IMR-90 (cell line): ENCODE measurements at regions not wholly inside any gene's neighbourhood (a gene's known extent, or its start where the extent isn't known, plus 50 kb on each side); places are given as distances from the start of the nearest gene placed in this dataset.

Experiments
- ATAC-seq: fragments of 200-7000 bp; cut with Tn5 transposase; 2 replicates; pipeline ENCODE4 v1.9.1; 2020; ENCODE audit warnings: low read depth, mild to moderate bottlenecking, moderate library complexity
- BruUV-seq: library from RNA; stranded (reverse); fragments of 400-500 nt; replicated peaks from 2 replicates; lab custom pipeline; 2021; lab: Mats Ljungman, UMichigan
- CTCF ChIA-PET: fragments of 300-600 bp; formaldehyde crosslinking; extraction: SDS; loops from one replicate; lab custom pipeline; 2021; ENCODE audit warnings: antibody characterized with exemption; lab: Yijun Ruan, JAX
- POLR2A ChIA-PET: fragments of 300-600 bp; sonication (Branson Sonifier 250); formaldehyde crosslinking; loops from one replicate; lab custom pipeline; 2022; ENCODE audit warnings: antibody characterized with exemption; ENCODE audit not compliant: unreplicated experiment; lab: Charles Lee
- DNase-seq: peaks from one replicate; pipeline ENCODE4 v3.0.0; 2013
- H2AFZ ChIP-seq: replicated peaks from 2 replicates; pipeline ENCODE3; 2013; ENCODE audit warnings: low read length, mild to moderate bottlenecking; ENCODE audit not compliant: poor library complexity
- H2AK5ac ChIP-seq: 2 replicates; pipeline ENCODE4 v1.6.1; 2013; ENCODE audit warnings: low read depth, low read length, inconsistent platforms
- H2AK9ac ChIP-seq: replicated peaks from 2 replicates; pipeline ENCODE3; 2013; ENCODE audit warnings: mild to moderate bottlenecking, low read depth, low read length, moderate library complexity; ENCODE audit not compliant: poor library complexity
- H2BK120ac ChIP-seq: 2 replicates; pipeline ENCODE4 v1.6.1; 2013; ENCODE audit warnings: low read depth, low read length, inconsistent platforms
- H2BK15ac ChIP-seq: 3 replicates; pipeline ENCODE4 v1.6.1; 2013; ENCODE audit warnings: low read depth, low read length, inconsistent platforms
- H2BK20ac ChIP-seq: 2 replicates; pipeline ENCODE4 v1.6.1; 2013; ENCODE audit warnings: low read depth, mild to moderate bottlenecking, inconsistent platforms, low read length, moderate library complexity
- H2BK5ac ChIP-seq: 2 replicates; pipeline ENCODE4 v1.6.1; 2013; ENCODE audit warnings: mild to moderate bottlenecking, low read depth, low read length, inconsistent platforms; ENCODE audit not compliant: poor library complexity, severe bottlenecking
- H3K14ac ChIP-seq: replicated peaks from 2 replicates; pipeline ENCODE4 v1.6.1; 2013; ENCODE audit warnings: low read depth, low read length, inconsistent platforms
- H3K18ac ChIP-seq: 2 replicates; pipeline ENCODE4 v1.6.1; 2013; ENCODE audit warnings: low read depth, low read length, control low read depth
- H3K23ac ChIP-seq: 2 replicates; pipeline ENCODE4 v1.6.1; 2013; ENCODE audit warnings: low read depth, low read length, inconsistent platforms
- H3K27ac ChIP-seq: 2 replicates; pipeline ENCODE4 v1.5.1; 2013; ENCODE audit warnings: mild to moderate bottlenecking, control low read depth, low read length; ENCODE audit not compliant: insufficient read depth
- H3K27me3 ChIP-seq: 2 replicates; pipeline ENCODE4 v1.6.1; 2013; ENCODE audit warnings: low read length; ENCODE audit not compliant: control insufficient read depth, insufficient read depth
- H3K36me3 ChIP-seq: 2 replicates; pipeline ENCODE4 v1.6.1; 2013; ENCODE audit warnings: low read length, mixed read lengths; ENCODE audit not compliant: control insufficient read depth, insufficient read depth
- H3K4ac ChIP-seq: 2 replicates; pipeline ENCODE4 v1.6.1; 2013; ENCODE audit warnings: low read depth, low read length, inconsistent platforms
- H3K4me1 ChIP-seq: 2 replicates; pipeline ENCODE4 v1.6.1; 2013; ENCODE audit warnings: low read length, mixed read lengths; ENCODE audit not compliant: control insufficient read depth, insufficient read depth
- H3K4me2 ChIP-seq: 2 replicates; pipeline ENCODE4 v1.6.1; 2013; ENCODE audit warnings: low read depth, mild to moderate bottlenecking, control low read depth, low read length, moderate library complexity
- H3K4me3 ChIP-seq: 2 replicates; pipeline ENCODE4 v1.5.1; 2013; ENCODE audit warnings: low read depth, mild to moderate bottlenecking, control low read depth, low read length, moderate library complexity; ENCODE audit not compliant: insufficient read depth
- H3K56ac ChIP-seq: 2 replicates; pipeline ENCODE4 v1.6.1; 2013; ENCODE audit warnings: low read length, inconsistent platforms; ENCODE audit not compliant: insufficient read depth; ENCODE audit errors: extremely low read depth
- H3K79me1 ChIP-seq, 2 experiments: 2 replicates each; pipeline ENCODE4 v1.6.1; 2013; ENCODE audit warnings: low read length in 2 of 2, inconsistent platforms in 1 of 2, low read depth in 1 of 2
- H3K9ac ChIP-seq: 2 replicates; pipeline ENCODE4 v1.6.1; 2013; ENCODE audit warnings: low read depth, low read length, control low read depth
- H3K9me1 ChIP-seq: 2 replicates; pipeline ENCODE4 v1.6.1; 2013; ENCODE audit warnings: low read length, inconsistent platforms; ENCODE audit not compliant: insufficient read depth
- H3K9me3 ChIP-seq: 2 replicates; pipeline ENCODE4 v1.6.1; 2013; ENCODE audit warnings: low read length; ENCODE audit not compliant: control insufficient read depth, insufficient read depth
- H4K20me1 ChIP-seq: 2 replicates; pipeline ENCODE4 v1.6.1; 2013; ENCODE audit warnings: low read length, inconsistent platforms; ENCODE audit not compliant: insufficient read depth
- H4K5ac ChIP-seq: 2 replicates; pipeline ENCODE4 v1.6.1; 2013; ENCODE audit warnings: mild to moderate bottlenecking, low read depth, low read length, control low read depth
- H4K8ac ChIP-seq, 2 experiments: 2 replicates each; pipeline ENCODE4 v1.6.1; 2013; ENCODE audit warnings: low read depth in 2 of 2, low read length in 2 of 2, control low read depth in 1 of 2, inconsistent platforms in 1 of 2
- H4K91ac ChIP-seq: 2 replicates; pipeline ENCODE4 v1.6.1; 2013; ENCODE audit warnings: low read depth, low read length, inconsistent platforms; ENCODE audit not compliant: insufficient read depth
- BHLHE40 ChIP-seq: fragments of 150-350 bp; IDR thresholded peaks from 2 replicates; pipeline ENCODE4 v1.6.1; 2016; ENCODE audit warnings: mild to moderate bottlenecking, low read depth, low read length
- CEBPB ChIP-seq: IDR thresholded peaks from 2 replicates; pipeline ENCODE4 v1.6.1; 2012; ENCODE audit warnings: low read depth, low read length, improper control_type of control experiment
- CHD1 ChIP-seq: IDR thresholded peaks from 2 replicates; pipeline ENCODE4 v1.6.1; 2012; ENCODE audit warnings: low read depth, low read length, improper control_type of control experiment
- FOS ChIP-seq: fragments of 150-350 bp; IDR thresholded peaks from 2 replicates; pipeline ENCODE4 v1.6.1; 2016; ENCODE audit warnings: low read depth, low read length
- MAFK ChIP-seq: IDR thresholded peaks from 2 replicates; pipeline ENCODE4 v1.6.1; 2012; ENCODE audit warnings: low read depth, low read length, improper control_type of control experiment
- MAZ ChIP-seq: IDR thresholded peaks from 2 replicates; pipeline ENCODE4 v1.6.1; 2012; ENCODE audit warnings: low read depth, mild to moderate bottlenecking, low read length, improper control_type of control experiment, moderate library complexity, borderline replicate concordance
- MXI1 ChIP-seq: IDR thresholded peaks from 2 replicates; pipeline ENCODE4 v1.6.1; 2012; ENCODE audit warnings: low read depth, mild to moderate bottlenecking, low read length, moderate library complexity, borderline replicate concordance
- NFE2L2 ChIP-seq: fragments of 150-350 bp; IDR thresholded peaks from 2 replicates; pipeline ENCODE4 v1.6.1; 2016; ENCODE audit warnings: low read depth, mild to moderate bottlenecking, low read length
- POLR2A ChIP-seq: IDR thresholded peaks from 2 replicates; pipeline ENCODE4 v1.6.1; 2012; ENCODE audit warnings: mild to moderate bottlenecking, low read depth, low read length
- RAD21 ChIP-seq: IDR thresholded peaks from 2 replicates; pipeline ENCODE4 v1.6.1; 2012; ENCODE audit warnings: low read length, improper control_type of control experiment
- RCOR1 ChIP-seq: IDR thresholded peaks from 2 replicates; pipeline ENCODE4 v1.6.1; 2012; ENCODE audit warnings: mild to moderate bottlenecking, low read length, improper control_type of control experiment; ENCODE audit not compliant: insufficient replicate concordance
- RFX5 ChIP-seq: IDR thresholded peaks from 2 replicates; pipeline ENCODE4 v1.8.0; 2012; ENCODE audit warnings: low read depth, mild to moderate bottlenecking, low read length, moderate library complexity
- SMC3 ChIP-seq: fragments of 150-350 bp; IDR thresholded peaks from 2 replicates; pipeline ENCODE4 v1.6.1; 2016; ENCODE audit warnings: low read depth, mild to moderate bottlenecking, antibody characterized with exemption, low read length, moderate library complexity
- WGBS, 2 experiments: methylation state at CpG; one replicate each; pipeline versions ENCODE4 v1.1.5 to v1.1.7; 2013; ENCODE audit warnings: missing lambda C conversion rate in 2 of 2; ENCODE audit not compliant: insufficient read length in 1 of 2; ENCODE audit errors: extremely low coverage in 2 of 2; 5-methylcytosine and 5-hydroxymethylcytosine counted together
- dilution Hi-C: fragments of 300-500 bp; cut with HindIII; formaldehyde crosslinking; loops from one replicate; pipeline ENCODE4 v1.14.3; 2018; ENCODE audit warnings: low sequenced_read_pairs; ENCODE audit not compliant: unreplicated experiment
- in situ Hi-C: fragments of 300-500 bp; cut with MboI; formaldehyde crosslinking; loops from 3 replicates; pipeline ENCODE4 v1.14.3; 2019; ENCODE audit warnings: low sequenced_read_pairs, inconsistent platforms, mixed read lengths
- intact Hi-C: fragments of 100-400 bp; cut with micrococcal nuclease; formaldehyde crosslinking; loops from 2 replicates; pipeline ENCODE4 v1.10.0; 2022
- TF ChIP-seq, protein P1 (sequence below): fragments of 150-350 bp; IDR thresholded peaks from 2 replicates; pipeline ENCODE4 v1.6.1; 2017; ENCODE audit warnings: mild to moderate bottlenecking, antibody characterized with exemption, low read length, low read depth
- TF ChIP-seq, protein P2 (sequence below): fragments of 150-350 bp; IDR thresholded peaks from 2 replicates; pipeline ENCODE4 v1.6.1; 2016; ENCODE audit warnings: low read depth, mild to moderate bottlenecking, low read length, moderate library complexity, borderline replicate concordance
- TF ChIP-seq, protein P3 (sequence below): conservative IDR thresholded peaks from 2 replicates; pipeline ENCODE4 v1.5.1; 2012; ENCODE audit warnings: mild to moderate bottlenecking, low read depth, low read length, improper control_type of control experiment

DNA sequence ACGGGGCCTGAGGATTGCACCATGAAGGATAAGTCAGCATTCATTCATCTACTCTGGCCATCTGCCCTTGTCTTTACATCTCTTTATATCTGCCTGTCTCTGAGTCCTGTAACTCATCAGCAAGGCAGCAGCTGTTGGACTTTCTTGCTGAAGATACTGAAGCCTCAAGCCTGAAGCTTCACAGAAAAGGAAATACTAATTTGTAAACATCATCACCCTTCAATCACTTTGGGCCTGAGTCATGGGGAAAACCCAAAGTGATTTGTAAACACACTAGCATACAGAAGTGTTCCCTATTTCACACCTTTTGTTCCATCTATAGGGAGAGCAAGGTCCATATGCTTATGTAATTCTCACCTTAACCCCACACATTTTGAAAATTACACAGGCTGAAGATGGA, 928.2 kb downstream of the EPHA3 start:
- intact Hi-C loops: no loop called here
- Histone ChIP-seq H2AK5ac (no peak overlapping the region), H3K14ac (no peak overlapping the region), H4K20me1 (no peaks in the 10 kb centered on the region), H2BK20ac (no peak overlapping the region), H3K4me3 (no peak overlapping the region), H3K9me3 (no peaks in the 10 kb centered on the region; the same call in 1 of the 2 replicates), H3K27ac (no peak overlapping the region), H3K9ac (no peak overlapping the region), H3K4me1 (no peaks in the 10 kb centered on the region), H3K18ac (no peak overlapping the region), H3K4me2 (no peak overlapping the region), H2BK5ac (no peak overlapping the region), H4K91ac (no peak overlapping the region), H2AFZ (no peak overlapping the region), H2BK15ac (no peak overlapping the region), H3K27me3 (no peaks in the 10 kb centered on the region), H4K5ac (no peak overlapping the region), H3K56ac (no peak overlapping the region), H3K79me1 (no peaks in the 10 kb centered on the region), H3K4ac (no peak overlapping the region), H3K9me1 (no peaks in the 10 kb centered on the region), H4K8ac (no peak overlapping the region), H2AK9ac (no peak overlapping the region), H3K36me3 (no peaks in the 10 kb centered on the region), H2BK120ac (no peak overlapping the region), H3K23ac (no peak overlapping the region)
- no peak for ATAC-seq
- ChIA-PET CTCF (no interaction called here), POLR2A (no interaction called here)
- dilution Hi-C loops: no loop called here
- TF ChIP-seq, protein P1, sequence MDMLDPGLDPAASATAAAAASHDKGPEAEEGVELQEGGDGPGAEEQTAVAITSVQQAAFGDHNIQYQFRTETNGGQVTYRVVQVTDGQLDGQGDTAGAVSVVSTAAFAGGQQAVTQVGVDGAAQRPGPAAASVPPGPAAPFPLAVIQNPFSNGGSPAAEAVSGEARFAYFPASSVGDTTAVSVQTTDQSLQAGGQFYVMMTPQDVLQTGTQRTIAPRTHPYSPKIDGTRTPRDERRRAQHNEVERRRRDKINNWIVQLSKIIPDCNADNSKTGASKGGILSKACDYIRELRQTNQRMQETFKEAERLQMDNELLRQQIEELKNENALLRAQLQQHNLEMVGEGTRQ: no peak
- no peak for TF ChIP-seq MAZ
- TF ChIP-seq RCOR1: no peak
- no peak for TF ChIP-seq POLR2A
- no peak for TF ChIP-seq BHLHE40
- no peak for TF ChIP-seq NFE2L2
- TF ChIP-seq, protein P2, sequence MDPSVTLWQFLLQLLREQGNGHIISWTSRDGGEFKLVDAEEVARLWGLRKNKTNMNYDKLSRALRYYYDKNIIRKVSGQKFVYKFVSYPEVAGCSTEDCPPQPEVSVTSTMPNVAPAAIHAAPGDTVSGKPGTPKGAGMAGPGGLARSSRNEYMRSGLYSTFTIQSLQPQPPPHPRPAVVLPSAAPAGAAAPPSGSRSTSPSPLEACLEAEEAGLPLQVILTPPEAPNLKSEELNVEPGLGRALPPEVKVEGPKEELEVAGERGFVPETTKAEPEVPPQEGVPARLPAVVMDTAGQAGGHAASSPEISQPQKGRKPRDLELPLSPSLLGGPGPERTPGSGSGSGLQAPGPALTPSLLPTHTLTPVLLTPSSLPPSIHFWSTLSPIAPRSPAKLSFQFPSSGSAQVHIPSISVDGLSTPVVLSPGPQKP: no peak
- TF ChIP-seq SMC3: no peak
- no peak for TF ChIP-seq CHD1
- no peak for TF ChIP-seq CEBPB
- TF ChIP-seq MAFK: no peak
- TF ChIP-seq, protein P3, sequence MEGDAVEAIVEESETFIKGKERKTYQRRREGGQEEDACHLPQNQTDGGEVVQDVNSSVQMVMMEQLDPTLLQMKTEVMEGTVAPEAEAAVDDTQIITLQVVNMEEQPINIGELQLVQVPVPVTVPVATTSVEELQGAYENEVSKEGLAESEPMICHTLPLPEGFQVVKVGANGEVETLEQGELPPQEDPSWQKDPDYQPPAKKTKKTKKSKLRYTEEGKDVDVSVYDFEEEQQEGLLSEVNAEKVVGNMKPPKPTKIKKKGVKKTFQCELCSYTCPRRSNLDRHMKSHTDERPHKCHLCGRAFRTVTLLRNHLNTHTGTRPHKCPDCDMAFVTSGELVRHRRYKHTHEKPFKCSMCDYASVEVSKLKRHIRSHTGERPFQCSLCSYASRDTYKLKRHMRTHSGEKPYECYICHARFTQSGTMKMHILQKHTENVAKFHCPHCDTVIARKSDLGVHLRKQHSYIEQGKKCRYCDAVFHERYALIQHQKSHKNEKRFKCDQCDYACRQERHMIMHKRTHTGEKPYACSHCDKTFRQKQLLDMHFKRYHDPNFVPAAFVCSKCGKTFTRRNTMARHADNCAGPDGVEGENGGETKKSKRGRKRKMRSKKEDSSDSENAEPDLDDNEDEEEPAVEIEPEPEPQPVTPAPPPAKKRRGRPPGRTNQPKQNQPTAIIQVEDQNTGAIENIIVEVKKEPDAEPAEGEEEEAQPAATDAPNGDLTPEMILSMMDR: no peak
- no peak for TF ChIP-seq RFX5
- TF ChIP-seq RAD21: no peak
- TF ChIP-seq FOS: no peak
- no peak for TF ChIP-seq MXI1
- WGBS, 2 experiments: no CpG with 5 or more reads among the region's 1 CpG
- DNase-seq: no peak
- BruUV-seq: no TSS peak
- in situ Hi-C loops: no loop called here
